GM23338 (cell line): ENCODE measurements at regions not wholly inside any gene's neighbourhood (a gene's known extent, or its start where the extent isn't known, plus 50 kb on each side); places are given as distances from the start of the nearest gene placed in this dataset.
A peak's percentile ranks its signal among the peaks of the same experiment; 100 is the strongest.

Experiments
- ATAC-seq: fragments of 200-7000 bp; cut with Tn5 transposase; 3 replicates; pipeline ENCODE4 v1.9.1; 2020
- DNase-seq: peaks from one replicate; pipeline ENCODE4 v3.0.0-alpha.2; 2015; ENCODE audit warnings: low spot score
- H2AFZ ChIP-seq: fragments of 200-600 bp; sonication (generic); 2 replicates; pipeline ENCODE4 v1.8.0; 2016; ENCODE audit warnings: antibody characterized with exemption, mild to moderate bottlenecking, moderate library complexity
- H3F3A ChIP-seq: fragments of 200-600 bp; sonication (generic); replicated peaks from 2 replicates; pipeline ENCODE4 v1.8.0; 2017; ENCODE audit warnings: antibody characterized with exemption, mixed run types, low read depth
- H3K27ac ChIP-seq: fragments of 200-600 bp; sonication (generic); 2 replicates; pipeline ENCODE4 v1.6.1; 2016; ENCODE audit warnings: low read depth
- H3K27me3 ChIP-seq: fragments of 200-600 bp; sonication (generic); 2 replicates; pipeline ENCODE4 v1.8.0; 2016; ENCODE audit warnings: mild to moderate bottlenecking, mixed run types, moderate library complexity; ENCODE audit not compliant: insufficient read depth
- H3K36me3 ChIP-seq: fragments of 200-600 bp; sonication (generic); 2 replicates; pipeline ENCODE4 v1.8.0; 2016; ENCODE audit warnings: mild to moderate bottlenecking; ENCODE audit not compliant: insufficient read depth
- H3K4me1 ChIP-seq: fragments of 200-600 bp; sonication (generic); 2 replicates; pipeline ENCODE4 v1.8.0; 2016; ENCODE audit warnings: mild to moderate bottlenecking, moderate library complexity; ENCODE audit not compliant: insufficient read depth
- H3K4me2 ChIP-seq: fragments of 200-600 bp; sonication (generic); 2 replicates; pipeline ENCODE4 v1.7.1; 2017; ENCODE audit warnings: mixed run types
- H3K4me3 ChIP-seq: fragments of 200-600 bp; sonication (generic); 2 replicates; pipeline ENCODE4 v1.6.1; 2016; ENCODE audit warnings: mixed run types
- H3K79me2 ChIP-seq: fragments of 200-600 bp; sonication (generic); replicated peaks from 2 replicates; pipeline ENCODE4 v1.8.0; 2017; ENCODE audit warnings: mild to moderate bottlenecking; ENCODE audit not compliant: insufficient read depth
- H3K9me2 ChIP-seq: fragments of 200-600 bp; sonication (generic); 2 replicates; pipeline ENCODE4 v1.8.0; 2017; ENCODE audit not compliant: insufficient read depth
- H4K20me1 ChIP-seq: fragments of 200-600 bp; sonication (generic); replicated peaks from 2 replicates; pipeline ENCODE4 v1.8.0; 2017; ENCODE audit warnings: mild to moderate bottlenecking; ENCODE audit not compliant: insufficient read depth
- H3K27ac Mint-ChIP-seq: 2 replicates; pipeline ENCODE4 v1.8.0; 2020; ENCODE audit warnings: inconsistent platforms, mild to moderate bottlenecking, moderate library complexity, mixed read lengths
- H3K27me3 Mint-ChIP-seq: 3 replicates; pipeline ENCODE4 v1.8.0; 2022; ENCODE audit warnings: low read depth, mild to moderate bottlenecking, moderate library complexity, mixed read lengths, inconsistent platforms; ENCODE audit not compliant: insufficient read depth, poor library complexity
- H3K36me3 Mint-ChIP-seq: 3 replicates; pipeline ENCODE4 v1.8.0; 2021; ENCODE audit warnings: low read depth, mild to moderate bottlenecking, inconsistent platforms, moderate library complexity, mixed read lengths
- H3K4me1 Mint-ChIP-seq: 3 replicates; pipeline ENCODE4 v1.8.0; 2020; ENCODE audit warnings: mild to moderate bottlenecking, inconsistent platforms, mixed read lengths
- H3K4me3 Mint-ChIP-seq: 3 replicates; pipeline ENCODE4 v1.8.0; 2021; ENCODE audit warnings: moderate library complexity, mild to moderate bottlenecking, inconsistent platforms, mixed read lengths
- H3K9me3 Mint-ChIP-seq: 3 replicates; pipeline ENCODE4 v1.8.0; 2020; ENCODE audit warnings: moderate library complexity, mild to moderate bottlenecking, inconsistent platforms, mixed read lengths
- CREB1 ChIP-seq: fragments of 250-450 bp; sonication (Bioruptor Pico); IDR thresholded peaks from 2 replicates; pipeline ENCODE4 v1.5.0; 2020; ENCODE audit warnings: low read depth, mild to moderate bottlenecking, moderate library complexity
- ETS1 ChIP-seq: IDR thresholded peaks from 2 replicates; pipeline ENCODE4 v1.6.1; 2016; ENCODE audit warnings: antibody characterized with exemption
- EZH2 ChIP-seq: fragments of 200-600 bp; sonication (generic); IDR thresholded peaks from one replicate; pipeline ENCODE4 v1.8.0; 2017; ENCODE audit warnings: antibody characterized with exemption, mild to moderate bottlenecking, low read depth; ENCODE audit not compliant: unreplicated experiment
- EZH2phosphoT487 ChIP-seq: fragments of 200-600 bp; sonication (generic); IDR thresholded peaks from one replicate; pipeline ENCODE4 v1.8.1; 2018; ENCODE audit warnings: antibody characterized with exemption; ENCODE audit not compliant: unreplicated experiment
- JUNB ChIP-seq: IDR thresholded peaks from one replicate; pipeline ENCODE4 v1.6.1; 2016; ENCODE audit warnings: antibody characterized with exemption; ENCODE audit not compliant: unreplicated experiment
- NANOG ChIP-seq: IDR thresholded peaks from 2 replicates; pipeline ENCODE4 v1.6.1; 2016; ENCODE audit warnings: antibody characterized with exemption, borderline replicate concordance
- POLR2AphosphoS5 ChIP-seq: IDR thresholded peaks from 2 replicates; pipeline ENCODE4 v1.6.1; 2016; ENCODE audit warnings: antibody characterized with exemption, low read depth
- STAT1 ChIP-seq: IDR thresholded peaks from one replicate; pipeline ENCODE4 v1.6.1; 2016; ENCODE audit warnings: antibody characterized with exemption; ENCODE audit not compliant: unreplicated experiment
- ZNF114 ChIP-seq: fragments of 250-450 bp; sonication (Bioruptor Pico); IDR thresholded peaks from 2 replicates; pipeline ENCODE4 v1.5.0; 2020; ENCODE audit warnings: mild to moderate bottlenecking, moderate library complexity
- ZNF331 ChIP-seq: fragments of 250-450 bp; sonication (Bioruptor Pico); IDR thresholded peaks from 2 replicates; pipeline ENCODE4 v1.5.0; 2020; ENCODE audit warnings: low read depth, mild to moderate bottlenecking, moderate library complexity
- ZNF462 ChIP-seq: fragments of 250-450 bp; sonication (Bioruptor Pico); IDR thresholded peaks from 2 replicates; pipeline ENCODE4 v1.5.0; 2020; ENCODE audit warnings: mild to moderate bottlenecking, moderate library complexity
- TF ChIP-seq, protein P1 (sequence below), 2 experiments: fragments of 200-600 bp in 1 of 2; sonication (generic) in 1 of 2; conservative IDR thresholded peaks; 2 replicates each; pipeline versions ENCODE4 v1.5.1 to v1.6.1; 2016 to 2017; ENCODE audit warnings: antibody characterized with exemption in 2 of 2, low read depth in 2 of 2, mild to moderate bottlenecking in 2 of 2, moderate library complexity in 1 of 2
- TF ChIP-seq, protein P2 (sequence below): IDR thresholded peaks from one replicate; pipeline ENCODE4 v1.6.1; 2018; ENCODE audit warnings: antibody characterized with exemption; ENCODE audit not compliant: unreplicated experiment

DNA sequence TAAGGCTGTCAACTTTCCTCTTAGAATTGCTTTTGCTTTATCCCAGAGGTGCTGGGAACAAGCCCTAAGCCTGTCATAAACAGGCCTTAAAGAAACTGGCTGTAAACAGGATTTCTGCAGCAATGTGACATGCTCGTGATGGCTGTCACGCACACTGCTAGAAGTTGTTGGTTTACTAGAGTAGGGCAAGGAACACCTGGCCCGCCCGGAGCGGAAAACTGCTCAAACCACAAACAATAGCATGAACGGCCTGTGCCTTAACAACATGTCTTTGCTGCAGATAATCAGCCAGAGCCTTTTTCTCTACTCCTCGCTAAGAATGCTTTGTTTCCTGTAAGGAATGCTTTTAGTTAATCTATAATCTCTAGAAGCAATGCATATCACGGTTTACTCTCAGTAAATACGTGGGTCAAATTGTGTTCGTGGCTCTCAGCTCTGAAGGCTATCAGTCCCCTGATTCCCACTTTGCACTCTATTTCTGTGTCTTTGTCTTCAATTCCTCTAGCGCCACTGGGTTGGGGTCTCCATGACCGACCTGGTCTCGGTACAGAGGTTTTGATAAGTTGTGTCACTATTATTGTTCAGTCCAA is 318.3 kb downstream of the GLUD2 start:
- no peak overlapping the region for H3K27ac Mint-ChIP-seq
- no peaks in the 10 kb centered on the region; the same call in 2 of the 3 replicates for H3K9me3 Mint-ChIP-seq
- no peak for TF ChIP-seq EZH2
- TF ChIP-seq, protein P1, sequence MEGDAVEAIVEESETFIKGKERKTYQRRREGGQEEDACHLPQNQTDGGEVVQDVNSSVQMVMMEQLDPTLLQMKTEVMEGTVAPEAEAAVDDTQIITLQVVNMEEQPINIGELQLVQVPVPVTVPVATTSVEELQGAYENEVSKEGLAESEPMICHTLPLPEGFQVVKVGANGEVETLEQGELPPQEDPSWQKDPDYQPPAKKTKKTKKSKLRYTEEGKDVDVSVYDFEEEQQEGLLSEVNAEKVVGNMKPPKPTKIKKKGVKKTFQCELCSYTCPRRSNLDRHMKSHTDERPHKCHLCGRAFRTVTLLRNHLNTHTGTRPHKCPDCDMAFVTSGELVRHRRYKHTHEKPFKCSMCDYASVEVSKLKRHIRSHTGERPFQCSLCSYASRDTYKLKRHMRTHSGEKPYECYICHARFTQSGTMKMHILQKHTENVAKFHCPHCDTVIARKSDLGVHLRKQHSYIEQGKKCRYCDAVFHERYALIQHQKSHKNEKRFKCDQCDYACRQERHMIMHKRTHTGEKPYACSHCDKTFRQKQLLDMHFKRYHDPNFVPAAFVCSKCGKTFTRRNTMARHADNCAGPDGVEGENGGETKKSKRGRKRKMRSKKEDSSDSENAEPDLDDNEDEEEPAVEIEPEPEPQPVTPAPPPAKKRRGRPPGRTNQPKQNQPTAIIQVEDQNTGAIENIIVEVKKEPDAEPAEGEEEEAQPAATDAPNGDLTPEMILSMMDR (conservative IDR thresholded peaks at IDR 0.05; ENCODE audit: low read depth in 2 of 2), result no peak
- no peak for TF ChIP-seq ZNF462 (CRISPR knock-in tag)
- TF ChIP-seq EZH2phosphoT487, result no peak
- TF ChIP-seq ETS1, result no peak
- TF ChIP-seq POLR2AphosphoS5, result no peak
- TF ChIP-seq JUNB, result no peak
- TF ChIP-seq ZNF331 (CRISPR knock-in tag), result no peak
- no peak for TF ChIP-seq STAT1
- no peak for TF ChIP-seq ZNF114 (CRISPR knock-in tag)
- TF ChIP-seq CREB1 (CRISPR knock-in tag), result no peak
- no peak for TF ChIP-seq NANOG
- TF ChIP-seq, protein P2, sequence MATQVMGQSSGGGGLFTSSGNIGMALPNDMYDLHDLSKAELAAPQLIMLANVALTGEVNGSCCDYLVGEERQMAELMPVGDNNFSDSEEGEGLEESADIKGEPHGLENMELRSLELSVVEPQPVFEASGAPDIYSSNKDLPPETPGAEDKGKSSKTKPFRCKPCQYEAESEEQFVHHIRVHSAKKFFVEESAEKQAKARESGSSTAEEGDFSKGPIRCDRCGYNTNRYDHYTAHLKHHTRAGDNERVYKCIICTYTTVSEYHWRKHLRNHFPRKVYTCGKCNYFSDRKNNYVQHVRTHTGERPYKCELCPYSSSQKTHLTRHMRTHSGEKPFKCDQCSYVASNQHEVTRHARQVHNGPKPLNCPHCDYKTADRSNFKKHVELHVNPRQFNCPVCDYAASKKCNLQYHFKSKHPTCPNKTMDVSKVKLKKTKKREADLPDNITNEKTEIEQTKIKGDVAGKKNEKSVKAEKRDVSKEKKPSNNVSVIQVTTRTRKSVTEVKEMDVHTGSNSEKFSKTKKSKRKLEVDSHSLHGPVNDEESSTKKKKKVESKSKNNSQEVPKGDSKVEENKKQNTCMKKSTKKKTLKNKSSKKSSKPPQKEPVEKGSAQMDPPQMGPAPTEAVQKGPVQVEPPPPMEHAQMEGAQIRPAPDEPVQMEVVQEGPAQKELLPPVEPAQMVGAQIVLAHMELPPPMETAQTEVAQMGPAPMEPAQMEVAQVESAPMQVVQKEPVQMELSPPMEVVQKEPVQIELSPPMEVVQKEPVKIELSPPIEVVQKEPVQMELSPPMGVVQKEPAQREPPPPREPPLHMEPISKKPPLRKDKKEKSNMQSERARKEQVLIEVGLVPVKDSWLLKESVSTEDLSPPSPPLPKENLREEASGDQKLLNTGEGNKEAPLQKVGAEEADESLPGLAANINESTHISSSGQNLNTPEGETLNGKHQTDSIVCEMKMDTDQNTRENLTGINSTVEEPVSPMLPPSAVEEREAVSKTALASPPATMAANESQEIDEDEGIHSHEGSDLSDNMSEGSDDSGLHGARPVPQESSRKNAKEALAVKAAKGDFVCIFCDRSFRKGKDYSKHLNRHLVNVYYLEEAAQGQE, result no peak

More for the DNA sequence above, 318.3 kb downstream of the GLUD2 start:
- Histone ChIP-seq H3K9me2 (no peaks in the 10 kb centered on the region), H3F3A (no peaks in the 10 kb centered on the region), H3K27me3 (no peaks in the 10 kb centered on the region), H3K4me2 (no peak overlapping the region), H4K20me1 (no peaks in the 10 kb centered on the region), H2AFZ (peak overlapping the region; percentile 59; the same call in 1 of the 2 replicates), H3K36me3 (no peaks in the 10 kb centered on the region), H3K27ac (no peak overlapping the region), H3K4me3 (no peak overlapping the region), H3K4me1 (no peaks in the 10 kb centered on the region), H3K79me2 (no peaks in the 10 kb centered on the region)
- Mint-ChIP-seq H3K27me3 (no peaks in the 10 kb centered on the region), H3K4me3 (no peak overlapping the region), H3K4me1 (no peaks in the 10 kb centered on the region), H3K36me3 (no peaks in the 10 kb centered on the region)
- ATAC-seq (no peak), DNase-seq (no peak)
